Colonic mucosa (tissue), 4 donors: ENCODE measurements at regions not wholly inside any gene's neighbourhood (a gene's known extent, or its start where the extent isn't known, plus 50 kb on each side); places are given as distances from the start of the nearest gene placed in this dataset.

ENCODE experiments used
- DNase-seq: peaks from one replicate; pipeline ENCODE4 v3.0.0-alpha.2; 2020
- H3K27ac ChIP-seq: fragments of 200-600 bp; one replicate; pipeline ENCODE4 v1.8.0; 2021
- H3K27me3 ChIP-seq: fragments of 200-600 bp; one replicate; pipeline ENCODE4 v1.8.0; 2021
- H3K36me3 ChIP-seq: fragments of 200-600 bp; one replicate; pipeline ENCODE4 v1.8.0; 2021
- H3K4me1 ChIP-seq: fragments of 200-600 bp; one replicate; pipeline ENCODE4 v1.8.0; 2021; ENCODE audit warnings: mild to moderate bottlenecking
- H3K4me3 ChIP-seq: fragments of 200-600 bp; one replicate; pipeline ENCODE4 v1.8.0; 2021
- H3K9ac ChIP-seq, 2 donors: one replicate each; pipeline ENCODE4 v1.7.0; 2013; ENCODE audit warnings: control low read depth in 2 of 2, low read depth in 2 of 2, low read length in 2 of 2
- H3K9me3 ChIP-seq: fragments of 200-600 bp; one replicate; pipeline ENCODE4 v1.8.0; 2021
- CTCF ChIP-seq: fragments of 200-600 bp; IDR thresholded peaks from one replicate; pipeline ENCODE4 v1.8.0; 2022; ENCODE audit warnings: antibody characterized with exemption, mild to moderate bottlenecking
- intact Hi-C: fragments of 100-400 bp; cut with DNase I; formaldehyde crosslinking; loops from one replicate; pipeline ENCODE4 v1.14.1; 2022
- donor health status: healthy.
- donor health status: DM: no; HTN: no; CAD: no.
- donor health status: DM: no; HTN: no; CAD: no.

GRCh38 chr5:74990194-74990593, 62.2 kb downstream of the GCNT4 start:
- DNase-seq = no peak
- Histone ChIP-seq H3K9ac (no peak overlapping the region), H3K27me3 (no peaks in the 10 kb centered on the region), H3K9me3 (no peaks in the 10 kb centered on the region), H3K4me3 (no peak overlapping the region), H3K27ac (no peak overlapping the region), H3K4me1 (no peaks in the 10 kb centered on the region), H3K36me3 (no peaks in the 10 kb centered on the region)
- intact Hi-C loops = no loop called here
- no peak for TF ChIP-seq CTCF

GRCh38 chr5:74988273-74988983, 63.9 kb downstream of the GCNT4 start:
- Histone ChIP-seq H3K27ac (no peak overlapping the region), H3K4me3 (no peak overlapping the region), H3K36me3 (no peaks in the 10 kb centered on the region), H3K27me3 (no peaks in the 10 kb centered on the region), H3K4me1 (no peaks in the 10 kb centered on the region), H3K9ac (no peak overlapping the region), H3K9me3 (no peaks in the 10 kb centered on the region)
- no peak for DNase-seq
- intact Hi-C loops = no loop called here
- no peak for TF ChIP-seq CTCF

- Histone ChIP-seq H3K9ac (no peak overlapping the region), H3K4me3 (no peak overlapping the region), H3K27ac (no peak overlapping the region), H3K9me3 (no peaks in the 10 kb centered on the region), H3K27me3 (no peaks in the 10 kb centered on the region), H3K4me1 (no peaks in the 10 kb centered on the region), H3K36me3 (no peaks in the 10 kb centered on the region)
- no peak for TF ChIP-seq CTCF
- DNase-seq = no peak
- intact Hi-C loops = no loop called here
These were observed 74.0 kb downstream of the GCNT4 start for GRCh38 chr5:74978345-74978744.

- no peak overlapping the region for H3K4me3 ChIP-seq
- no peak overlapping the region for H3K27ac ChIP-seq
- H3K9ac ChIP-seq = no peak overlapping the region
- no peaks in the 10 kb centered on the region for H3K27me3 ChIP-seq
- no peak for DNase-seq
- no peaks in the 10 kb centered on the region for H3K36me3 ChIP-seq
- no peaks in the 10 kb centered on the region for H3K9me3 ChIP-seq
- intact Hi-C loops = no loop called here
- H3K4me1 ChIP-seq = no peaks in the 10 kb centered on the region
- no peak for TF ChIP-seq CTCF
These were observed 74.9 kb downstream of the GCNT4 start for GRCh38 chr5:74977471-74977870.

- DNase-seq = no peak
- Histone ChIP-seq H3K27me3 (no peaks in the 10 kb centered on the region), H3K9me3 (no peaks in the 10 kb centered on the region), H3K9ac (no peak overlapping the region), H3K36me3 (no peaks in the 10 kb centered on the region), H3K4me3 (no peak overlapping the region), H3K27ac (no peak overlapping the region), H3K4me1 (no peaks in the 10 kb centered on the region)
- intact Hi-C loops = no loop called here
- no peak for TF ChIP-seq CTCF
These were observed 75.7 kb downstream of the GCNT4 start for GRCh38 chr5:74976651-74977050.
